ENCODE measurements at regions not wholly inside any gene's neighbourhood (a gene's known extent, or its start where the extent isn't known, plus 50 kb on each side); places are given as distances from the start of the nearest gene placed in this dataset.

GRCh38 chr12:91287753-91288152, 105.1 kb upstream of the DCN start:
- no peak for TF ChIP-seq CTCF (IDR thresholded peaks at IDR 0.05)

- no peak for TF ChIP-seq CTCF (IDR thresholded peaks at IDR 0.05)
Observed at GRCh38 chr12:91278126-91278525, 95.5 kb upstream of the DCN start.

GRCh38 chr12:91276509-91276908, 93.9 kb upstream of the DCN start:
- no peak for TF ChIP-seq CTCF (IDR thresholded peaks at IDR 0.05)

- TF ChIP-seq CTCF (IDR thresholded peaks at IDR 0.05), result no peak
Observed at GRCh38 chr12:91275321-91275720, 92.7 kb upstream of the DCN start.

- no peak for TF ChIP-seq CTCF (IDR thresholded peaks at IDR 0.05)
Observed at GRCh38 chr12:91274916-91275315, 92.3 kb upstream of the DCN start.

- no peak for TF ChIP-seq CTCF (IDR thresholded peaks at IDR 0.05)
Observed at GRCh38 chr12:91273560-91273959, 90.9 kb upstream of the DCN start.

- TF ChIP-seq CTCF (IDR thresholded peaks at IDR 0.05), result no peak
Observed at GRCh38 chr12:91272461-91273063, 89.9 kb upstream of the DCN start.

- no peak for TF ChIP-seq CTCF (IDR thresholded peaks at IDR 0.05)
Observed at GRCh38 chr12:91271185-91271584, 88.6 kb upstream of the DCN start.
